Inferior parietal cortex (tissue), 1 donor: ENCODE measurements at regions not wholly inside any gene's neighbourhood (a gene's known extent, or its start where the extent isn't known, plus 50 kb on each side); places are given as distances from the start of the nearest gene placed in this dataset.
A peak's percentile ranks its signal among the peaks of the same experiment; 100 is the strongest.
"Not testable (repeated sequence)": the region's sequence is repeated elsewhere in the genome, so short reads cannot be mapped to it uniquely, and the experiment has no call there.

Experiments used
- DNase-seq: peaks from one replicate; pipeline ENCODE4 v3.0.0-alpha.2; 2016; ENCODE audit errors: extremely low spot score

GRCh38 chr14:40727107-40727506, 879.6 kb upstream of the LRFN5 start:
- DNase-seq: no peak

- no peak for DNase-seq
Measured at GRCh38 chr14:40713387-40713786, 893.3 kb upstream of the LRFN5 start.

GRCh38 chr14:40697231-40697630, 909.4 kb upstream of the LRFN5 start:
- no peak for DNase-seq

DNA sequence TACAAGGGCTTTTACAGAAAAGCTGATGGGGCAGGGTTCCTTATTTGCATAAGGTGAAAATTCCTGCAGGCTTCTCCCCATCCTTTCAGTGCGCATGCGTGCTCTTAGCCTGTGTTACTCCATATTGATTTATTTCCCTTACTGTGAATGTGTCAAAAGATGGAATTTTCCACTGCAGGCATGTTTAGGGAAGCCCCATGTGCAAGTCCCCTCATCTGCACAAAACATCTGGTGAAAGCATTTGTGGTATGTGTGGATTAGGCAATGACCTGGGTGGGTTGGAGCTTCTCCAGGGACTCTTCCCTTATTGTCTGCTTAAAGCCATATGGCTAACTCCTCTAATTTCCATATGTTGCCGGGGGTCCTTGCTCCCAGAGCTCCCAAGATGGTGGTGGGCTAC, 912.7 kb upstream of the LRFN5 start:
- DNase-seq: no peak

GRCh38 chr14:40691066-40691465, 915.6 kb upstream of the LRFN5 start:
- no peak for DNase-seq

GRCh38 chr14:40685764-40686163, 920.9 kb upstream of the LRFN5 start:
- no peak for DNase-seq

DNA sequence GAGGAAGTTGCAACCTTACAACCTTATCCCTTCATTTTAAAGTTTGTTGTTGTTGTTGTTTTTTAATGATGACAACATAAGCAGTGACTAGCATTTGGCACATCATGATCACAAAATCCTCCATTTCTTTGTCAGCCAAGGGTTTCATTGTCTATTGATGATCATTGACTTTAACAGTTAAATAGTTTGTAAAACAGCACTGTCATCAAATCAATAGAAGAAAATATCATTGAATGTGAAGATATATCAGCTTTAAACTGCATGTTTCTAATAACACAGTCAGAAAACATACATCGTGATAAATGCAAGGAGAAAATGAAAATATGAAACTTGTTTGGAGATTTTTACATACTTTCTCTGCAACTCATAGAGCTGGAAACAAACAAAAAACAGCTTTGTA, 922.3 kb upstream of the LRFN5 start:
- DNase-seq: no peak

DNA sequence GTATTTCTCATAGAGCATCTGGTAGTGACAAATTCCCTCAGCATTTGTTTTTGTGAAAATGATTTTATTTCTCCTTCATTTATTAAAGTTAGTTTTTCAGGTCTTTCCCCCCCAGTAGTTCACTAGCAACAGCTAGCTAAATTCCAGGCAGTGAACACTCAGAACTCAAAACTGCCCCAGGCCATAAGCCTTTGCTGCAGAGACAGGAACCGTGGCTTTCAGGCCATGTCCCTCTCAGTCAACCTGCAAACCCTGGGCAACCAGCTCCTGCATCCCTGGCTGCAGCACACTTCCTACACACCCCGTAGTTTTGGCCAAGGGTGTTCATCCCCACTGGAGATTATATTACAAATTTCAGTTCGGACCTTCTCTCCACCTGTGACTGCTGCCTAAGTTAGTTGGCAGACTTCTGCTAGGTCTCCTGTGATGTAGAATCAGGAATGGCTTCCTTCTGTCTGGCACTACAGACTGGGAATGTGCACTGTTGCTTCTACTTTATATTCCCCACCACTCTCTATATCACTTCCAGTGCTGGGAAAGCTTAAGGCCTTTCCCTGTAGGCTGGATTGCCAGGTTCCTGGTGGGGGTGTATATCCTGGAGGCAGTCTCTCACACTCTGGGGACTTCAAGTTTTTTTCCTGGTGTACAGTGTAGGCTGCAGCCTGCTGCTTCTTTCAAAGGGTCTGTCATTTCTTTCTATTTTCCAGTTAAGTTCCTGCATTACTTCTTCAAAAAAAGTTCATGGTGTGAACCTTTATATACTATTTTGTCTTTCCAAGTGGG, 924.4 kb upstream of the LRFN5 start:
- DNase-seq: no peak

DNA sequence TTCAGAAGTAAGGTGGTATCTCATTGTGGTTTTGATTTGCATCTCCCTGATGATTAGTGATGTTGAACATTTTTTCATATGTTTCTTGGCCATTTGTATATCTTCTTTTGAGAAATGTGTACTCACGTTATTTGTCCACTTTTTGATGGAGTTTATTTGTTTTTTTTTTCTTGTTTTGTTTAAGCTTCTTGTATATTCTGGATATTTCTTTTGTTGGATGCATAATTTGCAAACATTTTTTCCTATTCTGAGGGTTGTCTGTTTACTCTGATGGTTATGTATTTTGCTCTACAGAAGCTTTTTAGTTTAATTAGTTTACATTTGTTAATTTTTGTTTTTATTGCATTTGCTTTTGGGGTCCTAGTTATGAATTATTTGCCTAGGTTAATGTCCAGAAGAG, 927.4 kb upstream of the LRFN5 start:
- no peak for DNase-seq

DNA sequence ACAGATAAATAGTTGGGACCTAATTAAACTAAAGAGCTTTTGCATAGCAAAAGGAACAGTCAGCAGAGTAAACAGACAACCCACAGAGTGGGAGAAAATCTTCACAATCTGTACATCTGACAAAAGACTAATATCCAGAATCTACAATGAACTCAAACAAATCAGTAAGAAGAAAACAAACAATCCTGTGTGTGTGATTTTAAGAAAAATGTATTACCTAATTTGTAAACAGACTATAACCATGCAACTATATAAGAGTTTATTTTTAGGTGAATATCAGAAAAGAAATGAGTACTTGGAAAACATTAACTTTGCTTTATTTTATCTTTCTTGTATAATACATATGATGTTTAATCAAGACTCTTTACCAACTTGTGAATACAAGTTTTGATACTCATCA, 929.5 kb upstream of the LRFN5 start:
- DNase-seq: not testable (repeated sequence)

GRCh38 chr14:40674502-40674901, 932.2 kb upstream of the LRFN5 start:
- DNase-seq: no peak

DNA sequence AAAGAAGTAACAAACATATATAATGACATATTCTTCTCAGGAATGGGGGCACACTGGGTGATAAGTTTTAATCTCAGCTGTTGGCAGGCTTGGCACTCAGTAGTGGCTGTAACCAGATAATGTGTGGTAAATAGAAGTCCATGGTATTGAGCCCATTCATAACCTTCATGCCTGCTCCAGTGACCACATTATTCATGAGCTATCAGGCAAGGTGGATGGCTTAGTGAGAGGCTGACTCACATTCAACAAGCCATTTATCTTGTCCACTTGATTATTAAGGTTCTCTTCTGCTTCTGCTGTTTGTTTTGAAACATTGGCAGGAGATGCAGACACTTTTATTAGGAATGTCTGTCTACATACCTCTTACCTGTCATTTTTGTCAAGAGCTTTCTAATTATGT, 950.4 kb upstream of the LRFN5 start:
- DNase-seq: no peak

DNA sequence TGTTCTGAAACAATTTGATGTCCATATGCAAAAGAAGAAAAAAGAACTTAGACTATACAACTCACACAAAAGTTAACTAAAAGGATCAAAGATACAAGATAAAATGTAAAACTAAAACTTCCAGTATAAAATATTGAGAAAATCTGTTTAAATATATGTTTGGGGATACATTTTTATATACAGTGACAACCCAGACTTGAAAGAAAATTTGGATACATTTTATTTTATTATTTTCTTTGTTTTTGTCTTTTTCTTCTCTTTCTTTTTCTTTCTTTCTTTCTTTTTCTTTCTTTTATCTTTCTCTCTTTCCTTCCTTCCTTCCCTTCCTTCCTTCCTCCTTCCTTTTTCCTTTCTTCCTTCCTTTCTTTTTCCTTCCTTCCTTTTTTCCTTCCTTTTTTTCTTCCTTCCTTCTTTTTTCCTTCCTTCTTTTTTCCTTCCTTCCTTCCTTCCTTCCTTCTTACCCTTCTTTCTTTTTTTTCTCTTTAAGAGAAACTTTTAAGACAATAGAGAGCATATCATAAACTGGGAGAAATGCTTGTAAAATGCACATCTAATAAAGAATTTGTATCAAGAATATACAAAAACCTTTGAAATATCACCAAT, 954.5 kb upstream of the LRFN5 start:
- DNase-seq: no peak

GRCh38 chr14:40630471-40630870, 976.2 kb upstream of the LRFN5 start:
- no peak for DNase-seq

GRCh38 chr14:40629551-40630137, 977.0 kb upstream of the LRFN5 start:
- not testable (repeated sequence) for DNase-seq

- no peak for DNase-seq
Measured at GRCh38 chr14:40629144-40629543, 977.5 kb upstream of the LRFN5 start.

DNA sequence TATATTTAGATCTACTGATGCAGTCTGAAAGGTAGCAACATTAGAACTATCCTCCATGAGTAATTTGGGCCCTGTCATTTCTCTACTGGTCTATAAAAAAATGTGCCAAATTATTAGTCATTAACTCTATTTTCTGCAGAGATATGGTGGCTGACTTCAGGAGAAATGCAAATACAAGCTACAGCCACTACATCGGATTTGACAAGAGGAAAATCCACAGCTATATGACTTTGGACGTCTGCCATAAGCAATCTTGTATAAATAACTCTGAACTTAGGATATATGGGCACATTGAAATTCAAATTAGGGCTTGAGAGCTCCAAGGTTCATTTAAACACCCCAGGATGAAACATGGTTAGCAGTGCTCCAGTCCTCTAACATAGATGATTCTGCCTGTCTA, 983.0 kb upstream of the LRFN5 start:
- DNase-seq: no peak

GRCh38 chr14:40618225-40618898, 988.3 kb upstream of the LRFN5 start:
- no peak for DNase-seq

DNA sequence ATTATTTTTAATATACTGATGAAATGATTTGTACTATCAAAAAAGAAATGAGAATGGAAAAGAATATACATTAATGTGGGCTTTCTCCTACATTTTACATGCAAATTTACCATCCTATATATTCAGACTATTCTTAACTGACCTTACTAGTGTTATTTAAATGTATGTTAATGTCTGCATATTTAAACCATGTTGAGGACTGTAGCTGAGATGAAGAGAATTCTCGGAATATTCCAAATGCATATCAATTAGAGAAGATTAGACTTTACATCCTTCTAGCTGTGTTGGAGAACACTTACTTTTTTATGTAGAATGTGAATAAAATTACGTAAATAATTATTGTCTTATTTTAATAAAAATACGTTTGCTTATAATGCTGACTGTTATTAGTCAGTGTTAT, 990.1 kb upstream of the LRFN5 start:
- no peak for DNase-seq

DNA sequence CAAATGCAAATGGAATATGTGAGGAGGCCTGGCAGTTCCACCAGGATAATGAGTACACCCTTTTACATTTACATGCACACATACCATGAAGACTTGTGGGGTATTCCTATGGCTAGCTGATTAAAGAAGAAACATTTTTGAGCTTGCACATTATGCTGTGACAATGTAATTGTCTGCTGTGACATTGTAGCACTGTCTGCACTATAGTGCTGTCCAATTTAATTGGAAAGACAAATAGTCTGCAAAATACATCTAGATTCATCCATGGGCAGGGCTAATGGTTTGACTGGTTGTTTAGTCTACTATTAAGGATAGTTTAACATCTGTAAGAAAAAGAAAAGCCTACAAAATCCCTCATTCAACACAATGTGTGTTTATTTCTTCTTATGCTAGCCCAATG, 1005.6 kb upstream of the LRFN5 start:
- no peak for DNase-seq

GRCh38 chr14:40599725-40600124, 1007.0 kb upstream of the LRFN5 start:
- no peak for DNase-seq

- peak; percentile 13 for DNase-seq
Measured at GRCh38 chr14:40581264-40581663, 1025.4 kb upstream of the LRFN5 start.
